Lower leg skin (tissue), 3 donors: ENCODE measurements at regions not wholly inside any gene's neighbourhood (a gene's known extent, or its start where the extent isn't known, plus 50 kb on each side); places are given as distances from the start of the nearest gene placed in this dataset.

Source experiments
- CTCF ChIP-seq, 3 donors: fragments of 450-650 bp; IDR thresholded peaks; one replicate each; pipeline ENCODE4 v1.5.1; 2016; ENCODE audit warnings: antibody characterized with exemption in 3 of 3, mild to moderate bottlenecking in 3 of 3, moderate library complexity in 2 of 3
- POLR2A ChIP-seq, 2 donors: fragments of 450-650 bp; IDR thresholded peaks; one replicate each; pipeline ENCODE4 v1.6.1; 2016 to 2017; ENCODE audit warnings: antibody characterized with exemption in 2 of 2, mild to moderate bottlenecking in 1 of 2, moderate library complexity in 1 of 2

- TF ChIP-seq CTCF (IDR thresholded peaks at IDR 0.05): no peak
- TF ChIP-seq POLR2A (IDR thresholded peaks at IDR 0.05): no peak
These were observed 57.2 kb upstream of the ALOX12 start for GRCh38 chr17:6938637-6939036.
